ENCODE measurements at regions not wholly inside any gene's neighbourhood (a gene's known extent, or its start where the extent isn't known, plus 50 kb on each side); places are given as distances from the start of the nearest gene placed in this dataset.

DNA sequence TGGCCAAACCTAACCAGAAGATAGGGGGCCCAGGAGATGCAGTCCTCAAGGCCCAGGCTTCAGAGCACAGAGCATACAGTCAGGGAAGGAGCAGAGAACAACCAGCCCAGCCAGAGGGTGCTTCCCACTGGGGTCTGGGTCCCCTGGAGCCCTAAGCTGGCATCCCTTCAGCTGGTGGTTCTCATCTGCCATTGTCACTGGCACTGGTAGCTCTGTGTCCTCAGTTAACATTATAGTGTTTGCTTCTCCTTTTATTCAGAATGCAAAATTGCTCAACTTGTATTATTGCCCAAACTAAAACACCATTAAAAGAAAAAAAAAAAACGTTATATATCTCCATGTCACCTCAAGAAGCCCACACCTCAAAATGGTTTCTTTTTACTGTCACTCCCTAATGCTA, 219.2 kb downstream of the ENC1 start:
- no peak for DNase-seq

DNA sequence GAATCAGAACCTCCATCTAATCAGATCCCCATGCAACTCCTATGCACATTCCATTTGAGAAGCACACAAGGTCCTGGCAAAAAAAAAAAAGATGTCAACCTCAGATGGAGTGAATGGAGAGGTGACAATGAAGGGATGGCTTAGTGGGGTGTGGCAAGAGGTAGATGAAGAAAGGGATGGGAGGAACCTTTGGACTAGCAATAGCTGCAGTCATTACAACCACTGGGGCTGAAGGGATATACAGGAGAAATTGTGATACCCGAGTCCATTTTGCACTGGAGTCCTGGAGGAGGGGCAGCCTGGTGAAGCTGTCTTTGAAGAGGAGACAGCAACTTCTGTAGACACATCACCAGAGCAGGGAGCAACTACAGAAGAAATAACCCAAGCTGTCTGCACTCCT, 219.6 kb downstream of the ENC1 start:
- DNase-seq: no peak

DNA sequence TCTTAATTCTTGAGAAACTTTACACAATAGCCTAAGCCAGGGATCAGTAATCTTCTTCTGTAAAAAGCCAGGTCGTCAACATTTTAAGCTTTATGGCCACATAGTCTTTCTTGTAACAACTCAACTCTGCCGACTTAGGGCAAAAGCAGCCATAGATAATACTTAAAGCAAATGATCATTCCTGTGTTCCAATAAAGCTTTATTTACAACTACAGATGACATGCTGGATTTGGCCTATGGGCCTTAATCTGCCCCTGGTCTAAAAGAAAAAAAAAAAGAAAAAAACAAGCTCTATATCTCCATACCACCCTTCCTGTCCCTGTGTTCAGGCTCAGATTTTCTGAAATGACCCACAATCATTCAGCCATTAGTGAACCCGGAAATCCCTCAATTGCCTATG, 220.3 kb downstream of the ENC1 start:
- DNase-seq: no peak

DNA sequence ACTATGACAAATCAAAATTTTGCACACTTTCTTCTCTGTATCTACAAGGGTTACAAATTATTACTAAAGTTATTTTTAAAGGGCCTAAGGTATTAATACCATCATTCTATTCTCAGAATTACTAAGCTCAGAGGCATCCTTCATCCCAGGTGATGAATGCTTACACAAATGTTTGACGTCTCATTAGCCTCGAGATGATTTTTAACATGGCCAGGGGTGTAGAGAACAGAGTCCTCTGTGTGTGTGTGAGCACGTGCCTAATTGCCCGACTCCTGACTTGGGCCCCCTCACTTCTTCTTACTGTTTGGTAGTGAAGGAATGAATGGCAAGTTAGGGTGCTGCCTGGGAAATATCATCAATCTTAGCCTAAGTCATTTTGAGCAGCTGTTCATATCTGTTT, 221.1 kb downstream of the ENC1 start:
- DNase-seq: no peak

DNA sequence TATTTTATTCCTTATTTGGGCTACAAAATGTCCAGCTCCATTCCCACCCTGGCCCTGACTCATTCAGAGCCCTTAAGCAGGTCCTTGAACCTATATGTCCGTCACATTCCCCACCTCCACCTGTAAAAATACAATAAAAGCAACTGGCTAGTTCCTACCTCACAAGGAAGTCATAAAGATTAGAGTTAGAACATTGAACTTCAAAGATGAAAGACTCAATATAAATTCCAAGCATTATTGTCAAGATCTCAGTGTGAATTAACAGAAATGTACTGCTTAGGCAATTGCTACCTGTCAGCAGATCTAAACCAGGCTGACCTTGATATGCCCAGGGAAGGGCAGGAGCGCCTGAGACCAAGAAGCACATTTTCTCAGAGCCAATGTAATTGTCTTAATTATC, 221.8 kb downstream of the ENC1 start:
- DNase-seq: no peak

DNA sequence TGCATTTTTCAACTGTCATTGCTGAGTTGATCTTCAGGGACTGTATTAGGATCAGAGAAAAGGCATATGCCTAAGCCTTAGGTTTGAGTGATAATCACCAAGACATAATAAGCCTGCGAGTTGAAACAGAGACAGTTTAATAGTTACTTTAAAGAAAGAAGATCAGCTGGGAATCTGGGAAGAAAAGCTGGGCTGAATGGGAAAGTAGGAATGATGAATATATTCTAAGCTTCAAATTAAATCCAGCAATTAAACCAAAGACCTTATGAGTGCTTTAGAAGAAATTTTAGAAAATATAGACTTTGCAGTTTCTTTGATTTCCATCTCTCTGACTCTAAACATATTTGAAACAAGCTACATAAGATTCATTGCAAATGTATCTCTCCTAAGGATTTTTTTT, 222.3 kb downstream of the ENC1 start:
- no peak for DNase-seq

DNA sequence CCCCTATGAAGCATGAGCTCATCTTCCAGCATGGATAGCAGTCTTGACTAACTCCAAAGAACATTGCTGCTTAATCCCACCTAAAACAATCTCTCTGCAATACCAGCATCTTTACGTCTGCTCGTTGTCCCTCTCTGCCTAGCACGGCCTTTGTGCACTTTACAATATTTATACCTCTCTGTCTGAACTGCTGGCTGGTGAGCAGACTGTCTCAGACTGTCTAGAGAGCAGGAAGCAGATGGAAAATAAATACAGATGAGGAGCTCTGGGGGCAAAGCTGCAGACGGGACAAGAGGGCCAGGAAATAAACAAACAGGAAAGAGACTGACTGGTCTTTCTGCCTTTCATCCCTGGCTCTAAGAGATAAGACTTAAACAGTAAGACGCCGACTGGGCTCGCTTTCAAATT, 224.8 kb downstream of the ENC1 start:
- no peak for DNase-seq

DNA sequence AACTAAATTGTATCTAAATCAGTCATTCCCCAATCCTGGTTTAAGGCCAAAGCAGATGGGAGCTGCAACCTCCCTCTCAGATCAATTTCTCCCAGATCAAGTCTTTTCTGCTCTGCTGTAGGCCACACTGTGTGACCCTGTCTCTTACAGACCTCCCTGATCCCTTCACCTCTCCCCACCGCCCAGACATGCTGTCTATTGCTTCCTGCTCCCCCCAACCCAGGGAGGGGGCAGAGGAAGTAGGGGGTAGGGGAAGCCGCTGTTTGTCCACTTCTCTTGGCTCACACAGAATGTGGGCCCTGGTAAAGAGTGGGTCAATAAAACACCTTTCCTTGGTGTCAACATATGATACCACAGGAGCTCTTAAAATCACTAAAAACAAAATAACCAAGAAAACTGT, 226.3 kb downstream of the ENC1 start:
- no peak for DNase-seq

DNA sequence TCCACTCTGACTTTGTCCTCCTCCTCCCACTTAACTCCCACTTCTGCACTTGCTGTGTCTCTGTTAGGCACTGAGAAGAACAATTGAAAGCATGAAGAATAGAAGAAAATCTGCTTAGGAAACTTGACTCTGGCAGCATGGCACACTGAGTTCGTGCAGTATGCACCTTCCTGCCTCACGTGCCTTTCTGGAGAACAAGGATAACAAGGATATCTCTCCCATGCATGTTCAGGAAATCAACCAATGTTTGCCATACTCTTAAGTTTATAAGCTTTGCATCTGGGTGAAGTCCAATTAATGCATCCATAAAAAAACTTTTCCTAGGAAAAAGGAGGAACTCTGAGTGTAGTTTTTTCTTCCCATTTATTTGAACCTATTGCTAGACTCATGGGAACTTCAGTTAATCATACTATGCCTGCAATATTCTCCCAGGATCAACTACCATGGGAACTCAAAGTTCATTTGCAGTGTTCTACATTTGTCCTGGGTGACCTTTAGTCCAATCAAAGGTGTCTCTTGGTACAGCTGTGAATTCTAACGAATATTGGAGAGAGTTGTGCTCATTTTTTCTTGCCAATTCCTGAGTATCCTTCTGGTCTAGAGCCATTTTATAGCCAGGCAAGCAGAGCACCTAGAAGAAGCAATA, 227.0 kb downstream of the ENC1 start:
- DNase-seq: no peak

DNA sequence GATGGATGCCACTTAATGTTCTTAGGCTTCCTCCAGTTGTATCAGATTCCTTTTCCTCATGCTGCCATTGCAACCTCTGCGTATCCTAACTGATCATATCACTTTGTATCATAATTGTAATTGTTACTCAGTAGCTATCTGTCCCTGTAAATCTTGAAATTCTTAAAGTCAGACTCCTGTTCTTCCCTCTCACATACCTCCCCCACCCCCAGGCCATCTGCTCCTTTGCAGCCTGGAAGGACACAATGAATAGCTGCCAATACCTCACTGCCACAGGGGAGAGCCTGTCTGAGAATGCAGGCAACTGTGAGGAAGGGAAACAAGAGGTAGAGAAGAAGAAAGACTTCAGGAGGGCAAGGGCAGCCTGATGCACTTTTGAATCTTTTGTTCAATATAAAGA, 228.5 kb downstream of the ENC1 start:
- no peak for DNase-seq

DNA sequence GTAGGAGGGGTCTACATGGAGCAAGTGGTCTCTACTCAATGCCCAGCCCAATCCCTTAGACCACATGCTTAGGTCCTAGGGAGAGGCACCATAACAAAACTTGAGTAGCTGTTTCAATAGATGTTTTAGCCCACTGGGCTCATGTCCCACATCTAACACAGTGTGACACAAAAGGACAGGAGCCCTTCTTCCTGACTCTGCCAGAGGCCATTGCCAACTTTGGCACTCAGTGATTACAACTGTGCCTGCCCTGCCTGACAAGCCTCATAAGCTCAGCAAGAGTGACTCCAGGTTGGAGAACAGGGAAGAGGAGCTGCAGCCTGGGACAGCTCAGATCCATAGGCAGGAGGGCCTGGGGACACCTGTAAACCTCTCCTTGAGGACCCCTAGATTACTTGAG, 230.8 kb downstream of the ENC1 start:
- DNase-seq: no peak

DNA sequence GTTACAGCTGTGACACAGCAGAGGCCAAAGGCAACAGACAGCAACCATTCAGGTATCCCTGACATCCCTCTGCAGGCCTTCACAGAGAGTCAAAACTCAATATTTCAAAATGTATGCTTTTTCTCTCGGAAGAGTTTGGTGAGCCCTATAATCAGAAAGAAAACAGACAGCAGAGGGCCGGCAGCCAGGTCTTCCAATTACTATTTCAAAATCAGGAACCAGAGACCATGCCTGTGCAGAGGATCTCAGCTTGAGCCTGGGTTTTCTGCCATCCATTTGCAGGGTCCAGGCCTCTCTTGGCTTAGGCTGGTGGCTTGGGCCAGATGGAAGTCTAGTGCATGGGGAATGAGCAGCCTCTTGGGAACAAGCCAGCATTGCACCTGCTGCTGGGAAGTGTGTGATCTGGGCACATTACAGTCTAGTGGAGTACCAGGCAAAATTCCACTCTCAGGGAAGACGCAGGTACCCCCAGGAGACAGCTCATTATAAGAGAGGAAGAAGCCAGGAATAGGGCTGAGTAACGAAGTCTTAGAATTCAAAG, 231.3 kb downstream of the ENC1 start:
- DNase-seq: no peak

DNA sequence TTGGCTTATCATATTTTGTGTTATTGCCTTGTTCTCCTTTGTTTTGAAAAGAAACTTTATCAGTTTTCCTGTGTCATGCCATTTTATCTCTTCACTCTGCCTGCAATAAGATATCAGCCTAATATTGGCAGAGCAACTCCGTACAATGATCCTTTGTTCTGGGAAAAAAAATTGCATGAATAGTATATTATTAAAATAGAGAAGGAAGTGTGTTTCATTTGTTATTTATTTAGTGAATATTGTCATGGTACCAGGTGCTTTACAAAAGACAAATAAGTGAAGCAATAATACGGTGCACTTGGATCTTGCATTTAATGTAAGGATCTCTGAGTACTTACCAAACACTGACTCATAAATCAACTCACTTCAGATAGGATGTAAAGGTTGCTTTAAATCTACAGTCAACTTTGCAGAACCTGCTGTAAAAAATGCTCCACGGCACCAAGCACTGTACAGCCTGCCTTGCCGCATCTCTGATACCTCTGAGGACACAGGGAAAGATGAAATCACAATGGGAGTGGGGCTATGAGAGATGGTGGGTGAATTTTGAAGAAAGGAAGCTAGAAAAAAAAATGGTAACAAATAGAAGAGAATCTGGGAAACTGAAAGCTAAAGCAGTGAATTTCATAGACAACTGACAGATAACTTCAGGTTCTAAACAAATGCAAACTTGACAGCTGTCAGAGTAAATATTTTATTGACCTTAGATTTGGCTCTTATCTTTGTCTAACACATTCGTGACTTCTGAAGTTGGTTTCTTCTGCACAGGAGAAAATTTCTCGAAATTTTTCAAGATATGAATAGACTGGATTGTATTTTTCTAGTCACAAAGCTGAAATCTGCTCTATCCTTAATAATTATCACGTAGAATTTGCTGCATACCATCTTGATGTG, 232.1 kb downstream of the ENC1 start:
- DNase-seq: no peak

DNA sequence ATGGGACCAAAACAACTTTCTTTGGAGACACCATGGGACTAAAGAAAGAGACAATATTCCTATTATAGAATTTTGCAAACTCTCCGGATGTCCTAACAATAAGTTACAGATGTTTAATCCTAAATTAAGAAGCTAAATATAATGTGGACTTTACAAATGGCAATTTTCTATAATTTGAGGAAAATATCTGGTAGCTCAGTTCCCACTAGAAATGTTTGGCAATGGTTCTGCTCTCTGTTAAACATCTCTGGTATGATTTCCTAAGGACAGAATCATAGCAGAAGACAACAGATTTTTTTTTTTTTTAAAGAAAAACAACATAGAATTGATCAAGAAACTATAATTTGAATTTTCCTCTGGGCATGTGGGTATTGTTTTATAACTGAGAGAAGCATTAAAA, 232.8 kb downstream of the ENC1 start:
- DNase-seq: no peak

DNA sequence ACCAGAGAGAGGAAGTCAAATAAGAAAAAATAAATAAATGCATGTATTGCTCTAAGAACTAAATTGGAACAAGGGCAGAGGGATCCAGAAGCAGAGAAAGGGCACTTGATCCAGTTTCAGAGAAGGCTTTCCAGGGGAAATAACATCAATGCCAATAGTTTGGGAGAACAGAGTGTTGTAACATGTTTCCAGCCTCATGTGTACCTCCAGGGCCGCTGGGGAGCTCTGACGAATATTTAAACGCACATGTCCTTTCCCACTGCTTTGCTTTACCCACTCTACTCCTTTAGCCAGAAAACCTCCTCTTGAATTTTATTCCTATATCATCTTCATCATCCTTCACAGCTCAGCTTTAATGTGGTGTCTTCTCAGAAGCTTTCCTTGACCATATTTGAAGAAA, 233.7 kb downstream of the ENC1 start:
- no peak for DNase-seq

DNA sequence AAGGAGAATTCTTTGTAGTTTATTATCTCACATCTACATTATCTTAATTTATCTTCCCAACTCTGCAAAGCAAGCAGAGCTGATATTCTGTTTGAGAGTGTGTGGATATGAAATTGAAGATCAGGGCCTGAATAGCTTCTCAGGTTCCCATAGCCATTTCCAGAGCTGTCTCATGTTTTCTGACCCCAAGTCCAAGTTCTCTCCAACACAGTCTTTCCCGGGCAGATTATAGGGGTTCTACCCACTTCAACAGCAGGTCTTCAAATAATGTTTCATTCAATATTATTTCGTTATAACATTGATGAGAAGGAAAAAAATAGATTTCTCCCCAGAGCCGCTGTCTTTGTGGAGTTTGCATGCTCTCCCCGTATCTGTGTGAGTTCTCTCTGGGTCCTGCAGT, 234.9 kb downstream of the ENC1 start:
- DNase-seq: no peak

DNA sequence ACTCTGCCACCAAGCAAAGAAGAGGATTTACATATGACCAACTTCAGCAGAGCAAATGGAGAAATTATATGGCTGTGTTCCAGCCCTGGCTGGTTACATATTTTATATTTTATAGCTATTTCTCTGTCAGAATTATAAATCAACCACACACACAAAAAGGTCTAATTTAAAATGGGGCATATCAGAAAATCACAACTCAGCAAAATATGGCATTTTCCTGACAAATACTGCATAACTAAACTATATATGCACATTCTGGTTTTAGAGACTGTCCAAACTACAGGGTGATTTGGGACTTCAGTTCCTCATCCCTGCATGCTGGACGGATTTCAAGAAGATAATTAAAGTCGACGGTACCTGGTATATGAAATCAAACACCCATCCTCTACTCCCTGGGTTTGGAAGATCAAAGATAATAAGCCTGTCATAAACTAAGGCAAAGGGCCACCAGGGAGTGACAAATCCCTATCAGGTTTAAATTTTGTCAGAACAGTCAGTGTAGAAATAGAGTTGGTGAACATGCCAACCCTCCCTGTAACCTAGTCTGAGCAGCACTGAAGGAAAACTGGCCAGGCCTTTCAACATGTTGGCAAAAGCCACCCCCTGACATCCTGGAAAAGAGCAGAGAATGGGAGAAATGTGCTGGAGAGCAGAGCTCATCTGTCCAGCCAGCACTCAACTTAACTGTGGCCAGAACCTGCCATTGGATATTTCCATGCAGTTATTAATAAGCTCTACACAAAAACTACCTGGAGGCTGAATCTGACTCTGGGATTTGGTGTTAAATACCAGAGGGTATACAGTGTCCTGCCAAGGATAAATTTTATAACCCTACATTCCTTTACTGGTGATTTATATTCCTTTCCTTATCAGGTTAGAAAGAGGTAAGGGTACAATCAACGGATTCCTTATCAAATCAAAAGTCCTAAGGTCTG, 235.7 kb downstream of the ENC1 start:
- no peak for DNase-seq

DNA sequence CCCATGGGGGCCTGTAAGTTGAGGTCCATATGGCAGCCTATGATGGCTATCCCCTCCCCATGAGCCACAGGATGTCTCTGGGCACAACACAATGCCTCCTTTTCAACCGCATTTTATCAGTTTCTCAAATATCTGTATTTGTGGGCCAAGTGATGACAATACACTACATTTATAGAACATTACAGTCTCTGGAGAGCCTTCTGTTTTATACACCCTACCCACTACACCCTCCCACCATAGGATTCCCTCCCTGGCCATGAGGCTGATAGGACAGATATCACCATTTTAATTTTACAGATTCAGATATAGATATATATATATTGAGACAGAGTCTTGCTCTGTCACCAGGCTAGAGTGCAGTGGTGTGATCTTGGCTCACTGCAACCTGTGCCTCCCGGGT, 236.8 kb downstream of the ENC1 start:
- no peak for DNase-seq

DNA sequence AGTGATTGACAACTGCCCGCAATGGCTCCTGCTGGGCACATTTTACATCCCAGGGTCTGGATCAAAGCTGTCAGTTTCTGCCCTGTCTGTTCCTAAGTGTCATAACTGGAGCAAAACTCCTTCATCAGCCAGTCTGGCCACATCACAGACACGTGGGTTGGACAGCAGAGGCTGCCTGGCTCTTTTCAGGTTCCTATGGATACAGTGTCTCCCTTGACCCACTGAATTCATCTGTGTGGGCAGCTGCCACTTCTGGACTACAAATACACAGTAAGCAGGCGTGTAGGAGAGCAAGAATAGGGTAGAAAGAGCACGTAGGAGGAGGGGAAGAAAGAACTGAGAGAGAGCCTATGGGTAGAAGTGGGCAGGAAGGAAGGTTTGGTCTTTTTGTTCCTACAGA, 238.0 kb downstream of the ENC1 start:
- DNase-seq: no peak

DNA sequence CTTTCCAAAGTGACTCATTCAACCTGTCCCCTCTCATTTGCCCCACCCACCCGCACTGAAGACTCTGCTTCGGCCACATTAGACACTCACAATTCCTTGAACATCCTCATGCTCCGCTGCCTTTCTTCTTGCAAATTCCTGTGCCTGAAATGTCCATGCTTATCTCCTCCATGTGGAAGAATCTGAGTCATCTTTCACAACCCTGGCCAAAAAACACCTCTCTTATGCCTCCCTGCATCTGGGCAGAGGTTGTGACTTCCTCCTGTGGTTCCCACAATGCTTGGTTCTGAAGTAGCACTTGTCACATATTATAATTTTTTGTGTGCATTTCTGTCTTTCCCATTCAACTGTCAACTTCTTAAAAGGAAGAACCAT, 238.6 kb downstream of the ENC1 start:
- peak; percentile 78 for DNase-seq

DNA sequence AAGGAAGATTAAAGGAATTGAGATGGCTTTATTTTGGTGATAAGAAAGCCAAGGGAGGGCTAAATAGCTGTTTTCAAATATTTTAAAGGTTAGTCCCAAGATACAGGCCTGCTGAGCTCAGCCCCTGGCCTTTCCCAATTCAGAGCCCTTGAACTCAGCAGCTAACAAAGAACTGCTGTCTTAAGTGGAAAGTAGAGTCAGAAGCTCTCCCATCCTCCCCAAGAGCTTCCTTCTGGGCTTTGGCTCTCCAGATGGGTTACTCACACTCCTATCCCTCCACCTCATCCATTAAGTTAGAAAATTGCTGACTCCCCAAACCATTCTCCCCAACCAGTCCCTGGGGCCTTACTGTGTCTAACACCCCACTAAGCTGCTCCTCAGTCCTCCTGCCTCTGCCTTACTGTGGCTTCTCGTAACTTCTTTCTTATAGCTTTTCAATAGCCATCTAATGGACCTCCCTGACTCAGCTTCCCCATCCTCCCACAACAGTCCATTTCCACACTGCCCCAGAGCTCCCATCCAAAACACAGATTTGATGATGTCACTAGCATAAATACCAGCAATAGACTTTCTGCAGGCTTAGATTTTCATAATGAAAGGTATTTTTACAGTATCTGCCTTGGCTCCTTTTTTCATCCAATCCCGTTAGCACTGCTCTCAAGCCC, 239.1 kb downstream of the ENC1 start:
- DNase-seq: peak; percentile 33

DNA sequence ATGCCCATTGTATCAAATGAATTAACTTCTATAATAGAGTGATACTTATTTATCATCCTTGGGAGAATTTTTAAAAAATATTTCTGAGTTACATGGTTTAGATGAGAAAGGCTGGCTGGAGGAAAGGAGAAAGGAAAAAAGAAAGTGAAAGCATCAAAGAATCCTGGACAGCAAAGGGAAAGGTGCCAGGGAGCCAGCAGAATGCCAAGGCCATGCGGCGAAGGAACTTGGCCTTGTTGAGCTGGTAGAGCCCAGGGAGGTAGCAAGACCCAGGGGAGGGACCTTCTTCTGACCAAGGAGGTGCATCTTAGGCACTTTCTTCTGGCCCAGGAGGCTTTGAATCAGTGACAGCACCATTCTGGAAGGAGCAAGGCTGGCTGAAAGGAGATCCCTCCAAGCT, 240.5 kb downstream of the ENC1 start:
- DNase-seq: no peak
